WTC11 (cell line): ENCODE measurements at regions not wholly inside any gene's neighbourhood (a gene's known extent, or its start where the extent isn't known, plus 50 kb on each side); places are given as distances from the start of the nearest gene placed in this dataset.

Source experiments
- CREB1 ChIP-seq: sonication (generic); formaldehyde crosslinking; IDR thresholded peaks from 2 replicates; pipeline ENCODE4 v1.8.0; 2023; ENCODE audit warnings: mild to moderate bottlenecking, missing genetic modification reagents
- CTCF ChIP-seq: fragments of 200-600 bp; IDR thresholded peaks from 2 replicates; pipeline ENCODE4 v1.8.0; 2022; ENCODE audit warnings: antibody characterized with exemption
- ELF4 ChIP-seq: sonication (generic); formaldehyde crosslinking; IDR thresholded peaks from 2 replicates; pipeline ENCODE4 v1.8.1; 2022; ENCODE audit warnings: low read depth, mild to moderate bottlenecking, moderate library complexity, missing genetic modification reagents
- IRF2 ChIP-seq: sonication (generic); formaldehyde crosslinking; IDR thresholded peaks from 2 replicates; pipeline ENCODE4 v1.8.0; 2022; ENCODE audit warnings: low read depth, missing genetic modification reagents, borderline replicate concordance
- NFYB ChIP-seq: sonication (generic); formaldehyde crosslinking; conservative IDR thresholded peaks from 2 replicates; pipeline ENCODE4 v1.8.0; 2022; ENCODE audit warnings: low read depth, missing genetic modification reagents
- NR2C2 ChIP-seq: sonication (generic); formaldehyde crosslinking; IDR thresholded peaks from 2 replicates; pipeline ENCODE4 v1.8.0; 2022; ENCODE audit warnings: mild to moderate bottlenecking, missing genetic modification reagents
- NR3C1 ChIP-seq: sonication (generic); formaldehyde crosslinking; conservative IDR thresholded peaks from 2 replicates; pipeline ENCODE4 v1.8.1; 2023; ENCODE audit warnings: low read depth, mild to moderate bottlenecking, missing genetic modification reagents
- TEAD4 ChIP-seq: sonication (generic); formaldehyde crosslinking; IDR thresholded peaks from 2 replicates; pipeline ENCODE4 v1.8.0; 2022; ENCODE audit warnings: mild to moderate bottlenecking, missing genetic modification reagents
- ZNF232 ChIP-seq: sonication (generic); formaldehyde crosslinking; IDR thresholded peaks from 2 replicates; pipeline ENCODE4 v1.8.0; 2022; ENCODE audit warnings: mild to moderate bottlenecking, missing genetic modification reagents
- ZNF281 ChIP-seq: sonication (generic); formaldehyde crosslinking; IDR thresholded peaks from 2 replicates; pipeline ENCODE4 v1.8.0; 2023; ENCODE audit warnings: mild to moderate bottlenecking, missing genetic modification reagents
- ZNF396 ChIP-seq: fragments of 250-450 bp; sonication (Bioruptor Pico); IDR thresholded peaks from 2 replicates; pipeline ENCODE4 v1.8.0; 2021; ENCODE audit warnings: mild to moderate bottlenecking, moderate library complexity, borderline replicate concordance
- TF ChIP-seq, protein P1 (sequence below): sonication (generic); formaldehyde crosslinking; conservative IDR thresholded peaks from 2 replicates; pipeline ENCODE4 v1.8.1; 2022; ENCODE audit warnings: mild to moderate bottlenecking, missing genetic modification reagents
- TF ChIP-seq, protein P2 (sequence below): sonication (generic); formaldehyde crosslinking; IDR thresholded peaks from 2 replicates; pipeline ENCODE4 v1.8.1; 2023; ENCODE audit warnings: mild to moderate bottlenecking, missing genetic modification reagents, moderate library complexity

DNA sequence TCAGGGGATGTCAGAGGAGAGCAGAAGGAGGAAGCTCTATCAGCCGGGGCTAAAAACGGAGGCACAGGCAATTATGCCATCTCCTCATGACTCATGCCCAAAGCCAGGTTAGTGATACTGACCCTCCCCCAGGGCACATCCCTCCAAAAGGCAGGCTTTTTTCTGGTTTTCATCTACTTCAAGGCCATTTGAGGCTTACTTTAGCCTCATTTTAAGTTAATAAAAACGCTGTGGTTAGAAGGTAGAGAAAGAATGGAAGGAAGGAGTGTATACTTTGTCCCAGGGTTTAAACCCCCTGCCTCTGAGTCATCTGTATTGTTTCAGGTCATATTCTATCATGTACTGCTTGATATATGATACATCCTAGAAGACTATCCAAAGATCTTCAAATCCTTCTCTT, 89.7 kb upstream of the NDP start:
- TF ChIP-seq, protein P1, sequence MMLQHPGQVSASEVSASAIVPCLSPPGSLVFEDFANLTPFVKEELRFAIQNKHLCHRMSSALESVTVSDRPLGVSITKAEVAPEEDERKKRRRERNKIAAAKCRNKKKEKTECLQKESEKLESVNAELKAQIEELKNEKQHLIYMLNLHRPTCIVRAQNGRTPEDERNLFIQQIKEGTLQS (CRISPR knock-in tag): no peak
- no peak for TF ChIP-seq NR2C2 (CRISPR knock-in tag)
- TF ChIP-seq CTCF: no peak
- no peak for TF ChIP-seq ZNF281 (CRISPR knock-in tag)
- no peak for TF ChIP-seq TEAD4 (CRISPR knock-in tag)
- no peak for TF ChIP-seq ZNF232 (CRISPR knock-in tag)
- no peak for TF ChIP-seq ELF4 (CRISPR knock-in tag)
- TF ChIP-seq, protein P2, sequence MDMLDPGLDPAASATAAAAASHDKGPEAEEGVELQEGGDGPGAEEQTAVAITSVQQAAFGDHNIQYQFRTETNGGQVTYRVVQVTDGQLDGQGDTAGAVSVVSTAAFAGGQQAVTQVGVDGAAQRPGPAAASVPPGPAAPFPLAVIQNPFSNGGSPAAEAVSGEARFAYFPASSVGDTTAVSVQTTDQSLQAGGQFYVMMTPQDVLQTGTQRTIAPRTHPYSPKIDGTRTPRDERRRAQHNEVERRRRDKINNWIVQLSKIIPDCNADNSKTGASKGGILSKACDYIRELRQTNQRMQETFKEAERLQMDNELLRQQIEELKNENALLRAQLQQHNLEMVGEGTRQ (CRISPR knock-in tag): no peak
- no peak for TF ChIP-seq NR3C1
- TF ChIP-seq ZNF396: no peak
- no peak for TF ChIP-seq NFYB (CRISPR knock-in tag)
- no peak for TF ChIP-seq IRF2
- TF ChIP-seq CREB1: no peak
